Liver (tissue), 3 donors: ENCODE measurements at regions not wholly inside any gene's neighbourhood (a gene's known extent, or its start where the extent isn't known, plus 50 kb on each side); places are given as distances from the start of the nearest gene placed in this dataset.

Experiments used
- HNF4G ChIP-seq: IDR thresholded peaks from 2 replicates; pipeline ENCODE4 v1.6.1; 2016; ENCODE audit warnings: antibody characterized with exemption
- SP1 ChIP-seq: IDR thresholded peaks from 2 replicates; pipeline ENCODE4 v1.6.1; 2018; ENCODE audit warnings: antibody characterized with exemption, mild to moderate bottlenecking
- TF ChIP-seq, protein P1 (sequence below): fragments of 150-350 bp; IDR thresholded peaks from 2 replicates; pipeline ENCODE4 v1.5.1; 2017; ENCODE audit warnings: improper control_type of control experiment, low read depth, low read length; ENCODE audit not compliant: missing input control
- TF ChIP-seq, protein P2 (sequence below): IDR thresholded peaks from 2 replicates; pipeline ENCODE4 v1.6.1; 2016; ENCODE audit warnings: antibody characterized with exemption
- donor health status: healthy.
- donor health status: healthy.

- TF ChIP-seq, protein P1, sequence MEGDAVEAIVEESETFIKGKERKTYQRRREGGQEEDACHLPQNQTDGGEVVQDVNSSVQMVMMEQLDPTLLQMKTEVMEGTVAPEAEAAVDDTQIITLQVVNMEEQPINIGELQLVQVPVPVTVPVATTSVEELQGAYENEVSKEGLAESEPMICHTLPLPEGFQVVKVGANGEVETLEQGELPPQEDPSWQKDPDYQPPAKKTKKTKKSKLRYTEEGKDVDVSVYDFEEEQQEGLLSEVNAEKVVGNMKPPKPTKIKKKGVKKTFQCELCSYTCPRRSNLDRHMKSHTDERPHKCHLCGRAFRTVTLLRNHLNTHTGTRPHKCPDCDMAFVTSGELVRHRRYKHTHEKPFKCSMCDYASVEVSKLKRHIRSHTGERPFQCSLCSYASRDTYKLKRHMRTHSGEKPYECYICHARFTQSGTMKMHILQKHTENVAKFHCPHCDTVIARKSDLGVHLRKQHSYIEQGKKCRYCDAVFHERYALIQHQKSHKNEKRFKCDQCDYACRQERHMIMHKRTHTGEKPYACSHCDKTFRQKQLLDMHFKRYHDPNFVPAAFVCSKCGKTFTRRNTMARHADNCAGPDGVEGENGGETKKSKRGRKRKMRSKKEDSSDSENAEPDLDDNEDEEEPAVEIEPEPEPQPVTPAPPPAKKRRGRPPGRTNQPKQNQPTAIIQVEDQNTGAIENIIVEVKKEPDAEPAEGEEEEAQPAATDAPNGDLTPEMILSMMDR = no peak
- TF ChIP-seq SP1 (no peak), HNF4G (no peak)
- TF ChIP-seq, protein P2, sequence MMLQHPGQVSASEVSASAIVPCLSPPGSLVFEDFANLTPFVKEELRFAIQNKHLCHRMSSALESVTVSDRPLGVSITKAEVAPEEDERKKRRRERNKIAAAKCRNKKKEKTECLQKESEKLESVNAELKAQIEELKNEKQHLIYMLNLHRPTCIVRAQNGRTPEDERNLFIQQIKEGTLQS = no peak
Observed at GRCh38 chr2:145649061-145649460, 1129.1 kb upstream of the ZEB2 start.
